EL (cell line): ENCODE measurements at regions not wholly inside any gene's neighbourhood (a gene's known extent, or its start where the extent isn't known, plus 50 kb on each side); places are given as distances from the start of the nearest gene placed in this dataset.

Source experiments
- DNase-seq: peaks from one replicate; pipeline ENCODE4 v3.0.0-alpha.2; 2016

- DNase-seq: no peak
Measured at GRCh38 chr12:71071536-71072097, 86.2 kb downstream of the TSPAN8 start.

- no peak for DNase-seq
Measured at GRCh38 chr12:71070416-71071128, 87.2 kb downstream of the TSPAN8 start.

DNA sequence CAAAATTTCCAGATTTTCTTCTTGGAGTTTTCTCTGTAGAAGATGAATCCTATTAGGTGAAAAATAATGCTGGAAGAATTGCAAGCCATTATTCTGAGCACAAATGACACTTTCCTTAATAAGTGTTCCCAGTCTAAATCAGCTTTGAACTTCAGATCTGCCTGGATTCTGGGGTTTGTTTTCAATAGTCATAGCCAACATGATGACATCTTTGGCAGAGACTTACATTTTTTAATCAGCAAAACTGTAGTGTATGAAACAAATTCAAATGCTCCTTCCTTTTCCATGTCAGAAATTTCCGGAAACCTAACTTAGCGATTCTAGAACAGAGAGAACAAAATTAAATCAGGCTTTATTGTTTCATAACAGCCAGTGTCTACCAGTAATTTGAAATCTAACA, 88.5 kb downstream of the TSPAN8 start:
- no peak for DNase-seq

DNA sequence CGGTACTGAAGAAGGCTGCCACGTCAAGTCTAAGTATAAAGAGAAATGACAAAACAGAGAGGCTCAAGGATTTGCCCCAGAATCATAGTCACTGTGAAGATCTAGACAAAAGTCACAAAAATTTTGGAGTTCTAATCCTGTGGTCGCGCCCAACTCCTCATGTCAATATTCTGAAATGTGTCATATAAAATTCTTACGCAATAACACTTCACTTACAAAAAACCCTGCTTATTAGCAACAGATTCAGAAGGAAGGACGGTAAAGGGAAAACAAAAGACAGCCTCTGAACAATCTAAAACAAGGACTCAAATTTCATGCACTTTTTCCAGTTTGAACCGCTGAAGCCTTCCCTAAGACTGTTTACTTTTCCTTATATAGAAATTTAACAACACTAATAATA, 94.7 kb downstream of the TSPAN8 start:
- DNase-seq: no peak

- no peak for DNase-seq
Measured at GRCh38 chr12:71061451-71061850, 96.3 kb downstream of the TSPAN8 start.

DNA sequence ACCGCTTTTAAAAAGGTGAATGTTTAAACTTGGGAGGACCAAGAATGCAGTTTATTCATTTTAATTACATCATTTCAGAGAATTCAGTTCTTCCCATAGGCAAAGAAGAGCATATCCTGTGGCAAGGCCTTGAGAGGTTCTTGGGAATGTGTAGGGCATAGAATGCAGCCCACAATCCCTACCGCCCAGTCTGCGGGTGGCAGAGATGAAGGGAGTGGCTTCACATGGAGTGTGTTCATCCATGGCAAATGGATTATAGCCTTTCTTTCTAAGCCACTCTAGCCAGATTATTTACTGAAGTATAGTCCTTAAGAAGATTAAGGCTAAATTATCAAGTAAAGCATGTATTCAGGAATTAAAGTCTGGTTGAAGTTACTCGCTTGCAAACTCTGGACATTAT, 97.4 kb downstream of the TSPAN8 start:
- no peak for DNase-seq

- DNase-seq: no peak
Measured at GRCh38 chr12:71057330-71057729, 100.5 kb downstream of the TSPAN8 start.

- no peak for DNase-seq
Measured at GRCh38 chr12:71054551-71054950, 103.2 kb downstream of the TSPAN8 start.

GRCh38 chr12:71046215-71046614, 111.6 kb downstream of the TSPAN8 start:
- peak; percentile 48 for DNase-seq

GRCh38 chr12:71045781-71046180, 112.0 kb downstream of the TSPAN8 start:
- DNase-seq: peak; percentile 12

GRCh38 chr12:71041476-71041875, 116.3 kb downstream of the TSPAN8 start:
- DNase-seq: no peak

- no peak for DNase-seq
Measured at GRCh38 chr12:71038960-71039359, 118.4 kb upstream of the PTPRR start.

DNA sequence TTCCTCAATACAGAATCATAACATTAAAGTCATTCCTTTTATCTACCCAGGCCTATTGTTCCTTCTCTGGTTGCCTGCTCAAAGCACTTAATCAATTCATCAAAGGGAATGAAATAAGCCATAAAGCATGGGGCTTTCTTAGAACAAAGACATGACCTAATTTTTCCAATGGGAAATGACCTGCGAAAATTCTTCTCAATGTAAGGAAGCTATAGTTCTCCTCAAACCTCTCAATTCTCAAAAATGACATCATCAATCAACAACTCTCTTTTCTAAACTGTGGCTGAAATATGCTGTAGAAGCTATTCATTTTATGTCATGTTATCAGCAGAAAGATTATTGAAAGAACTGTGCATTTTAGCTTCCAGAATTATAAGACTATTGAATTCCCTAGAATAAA, 116.0 kb upstream of the PTPRR start:
- no peak for DNase-seq

DNA sequence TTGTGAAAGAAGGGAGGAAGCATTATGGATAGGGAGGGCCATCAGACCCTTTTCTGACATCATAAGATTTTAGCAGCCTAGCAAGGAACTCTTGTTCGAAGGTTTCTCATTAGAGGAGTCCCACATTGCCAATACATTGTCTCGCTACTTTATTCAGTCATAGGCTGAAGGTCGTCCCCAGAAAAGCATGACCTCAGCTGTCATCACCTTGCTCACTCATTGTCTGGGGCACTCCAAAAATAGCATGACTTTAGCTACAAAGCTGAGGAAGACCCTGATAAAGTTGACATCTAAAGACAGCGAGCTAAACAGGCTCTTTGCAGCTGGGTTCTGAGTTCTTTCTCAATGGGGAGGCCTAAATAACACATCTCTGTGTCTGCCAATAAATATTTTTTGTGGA, 112.4 kb upstream of the PTPRR start:
- no peak for DNase-seq

DNA sequence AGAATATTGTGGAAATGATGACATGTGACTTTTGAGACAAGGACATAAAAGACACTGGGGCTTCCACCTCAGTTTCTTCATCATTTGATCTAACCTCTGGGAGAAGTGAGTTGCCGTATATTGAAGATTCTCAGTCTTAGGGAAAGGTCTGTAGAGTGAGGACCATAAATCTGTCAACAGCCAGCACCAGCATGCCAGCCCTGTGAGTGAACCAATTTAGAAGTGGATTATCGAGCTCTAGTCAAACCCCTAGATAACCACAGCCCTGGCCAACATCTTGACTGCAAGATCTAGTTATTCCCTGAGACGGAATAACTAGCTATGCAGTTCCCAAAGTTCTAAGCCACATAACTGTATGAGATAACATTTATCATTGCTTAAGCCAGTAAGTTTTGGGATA, 108.8 kb upstream of the PTPRR start:
- no peak for DNase-seq

DNA sequence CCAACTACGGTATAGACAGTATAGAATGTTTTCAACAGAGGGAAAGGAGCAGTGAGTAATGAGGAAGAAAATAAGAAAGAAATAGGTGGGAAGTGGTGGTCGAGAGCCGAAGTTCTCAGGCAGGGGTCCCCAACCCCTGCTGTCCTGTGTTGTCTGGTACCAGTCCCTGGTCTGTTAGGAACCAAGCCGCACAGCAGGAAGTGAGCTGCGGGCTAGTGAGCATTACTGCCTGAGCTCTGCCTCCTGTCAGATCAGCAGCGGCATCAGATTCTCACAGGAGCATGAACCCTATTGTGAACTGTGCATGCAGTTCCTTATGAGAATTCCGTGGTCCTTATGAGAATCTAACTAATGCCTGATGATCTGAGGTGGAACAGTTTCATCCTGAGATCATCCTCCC, 107.3 kb upstream of the PTPRR start:
- DNase-seq: no peak

- DNase-seq: no peak
Measured at GRCh38 chr12:71024827-71025226, 104.3 kb upstream of the PTPRR start.

DNA sequence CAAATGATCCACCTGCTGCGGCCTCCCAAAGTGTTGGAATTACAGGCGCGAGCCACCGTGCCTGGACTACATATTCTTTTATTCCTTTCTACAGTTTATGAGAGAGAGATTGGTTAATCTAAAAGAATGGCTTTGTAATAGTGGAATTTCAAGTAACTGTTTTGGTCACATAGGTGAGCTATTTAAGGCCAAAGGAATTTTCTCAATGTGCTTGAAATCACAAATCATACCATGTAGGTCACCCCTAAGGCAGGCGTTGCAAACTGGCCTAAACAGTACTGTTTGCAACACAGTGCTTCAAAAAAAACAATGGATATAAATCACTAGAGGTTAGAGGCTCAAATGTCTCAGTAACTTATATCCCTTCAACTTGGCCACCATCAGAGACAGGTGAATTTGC, 103.7 kb upstream of the PTPRR start:
- DNase-seq: no peak

GRCh38 chr12:71021491-71021890, 101.0 kb upstream of the PTPRR start:
- no peak for DNase-seq

- DNase-seq: no peak
Measured at GRCh38 chr12:71019282-71019831, 98.8 kb upstream of the PTPRR start.

GRCh38 chr12:71018682-71019081, 98.1 kb upstream of the PTPRR start:
- no peak for DNase-seq

DNA sequence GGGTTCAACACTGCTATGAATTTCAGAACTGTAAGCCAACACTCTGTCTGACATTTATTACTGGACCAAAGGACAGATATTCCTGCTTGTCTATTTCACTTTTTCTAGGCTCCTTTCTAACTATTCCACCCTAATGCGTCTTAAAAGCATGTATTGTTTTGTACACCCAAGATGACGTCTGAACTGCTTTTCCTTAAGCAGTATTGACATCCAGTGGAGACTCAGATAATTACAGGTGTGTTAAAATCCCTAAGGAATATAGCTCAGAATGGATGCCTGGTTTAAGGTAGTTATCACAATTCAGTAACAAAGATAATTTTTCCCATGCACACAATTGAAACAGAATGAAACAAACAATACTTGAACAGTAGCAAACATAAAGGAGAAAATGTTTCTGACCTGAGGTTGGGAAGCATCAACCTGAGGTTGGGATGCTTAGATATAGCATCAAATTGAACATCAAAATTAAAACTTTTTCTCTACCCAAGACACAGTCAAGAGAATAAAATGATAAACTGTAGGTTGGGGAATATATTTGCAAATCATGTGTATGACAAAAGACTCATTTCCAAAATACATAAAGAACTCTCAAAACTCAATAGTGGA, 93.7 kb upstream of the PTPRR start:
- DNase-seq: no peak

- DNase-seq: peak; percentile 1
Measured at GRCh38 chr12:71011261-71011660, 90.7 kb upstream of the PTPRR start.

DNA sequence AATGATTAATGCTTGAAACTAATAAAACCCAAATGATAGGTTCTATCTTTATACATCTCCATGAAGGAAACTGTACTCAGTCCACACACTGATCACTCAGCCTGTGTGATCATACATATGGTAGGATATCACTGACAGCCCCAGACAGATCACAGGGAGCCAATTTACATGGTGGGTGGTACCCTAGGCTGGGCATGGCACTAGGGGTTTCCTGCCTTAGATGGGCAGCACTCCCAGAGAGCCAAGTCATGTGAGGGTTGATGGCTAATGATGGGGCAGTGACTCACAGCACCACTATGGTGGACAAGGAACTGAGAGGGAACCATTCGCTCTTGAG, 89.6 kb upstream of the PTPRR start:
- no peak for DNase-seq
